A549 (cell line): ENCODE measurements at regions not wholly inside any gene's neighbourhood (a gene's known extent, or its start where the extent isn't known, plus 50 kb on each side); places are given as distances from the start of the nearest gene placed in this dataset.

Source experiments
- ATAC-seq, 2 experiments: fragments of 200-7000 bp in 1 of 2; fragments of >200 bp in 1 of 2; cut with Nextera tagmentation in 1 of 2; cut with Tn5 transposase in 1 of 2; 3 replicates each; pipeline versions ENCODE4 v1.8.0 to v1.9.1; 2018 to 2020; ENCODE audit warnings: mild to moderate bottlenecking in 1 of 2, moderate library complexity in 1 of 2
- CTCF ChIA-PET: fragments of 300-600 bp; sonication (Branson Sonifier 250); formaldehyde crosslinking; extraction: SDS; loops from one replicate; lab custom pipeline; 2021; ENCODE audit warnings: antibody characterized with exemption, inconsistent platforms; lab: Yijun Ruan, JAX
- POLR2A ChIA-PET: fragments of 350-600 bp; formaldehyde crosslinking; extraction: SDS; loops from one replicate; lab custom pipeline; 2021; ENCODE audit warnings: antibody characterized with exemption, inconsistent platforms; lab: Yijun Ruan, JAX
- DNase-seq, 2 experiments: peaks; one replicate each; pipeline versions ENCODE4 v3.0.0 to v3.0.0-alpha.2; 2011 to 2016; ENCODE audit warnings: low read depth in 1 of 2, low spot score in 1 of 2
- FAIRE-seq: peaks from 2 replicates; lab custom pipeline; 2011; peaks lifted over from hg19 to GRCh38; lab: Jason Lieb, UNC
- H3K27ac ChIP-seq, 2 experiments: fragments of >200 bp; sonication (Bioruptor Twin); formaldehyde crosslinking; 3 replicates each; pipeline ENCODE4 v1.5.1; 2016 to 2017
- H3K4me1 ChIP-seq: fragments of >200 bp; sonication (Bioruptor Twin); formaldehyde crosslinking; 3 replicates; pipeline ENCODE4 v1.6.1; 2016
- H3K4me2 ChIP-seq: fragments of >200 bp; sonication (Bioruptor Twin); formaldehyde crosslinking; 3 replicates; pipeline ENCODE4 v1.6.1; 2016
- H3K4me3 ChIP-seq: fragments of >200 bp; sonication (Bioruptor Twin); formaldehyde crosslinking; 3 replicates; pipeline ENCODE4 v1.5.1; 2016
- H3K9me3 ChIP-seq: fragments of >200 bp; sonication (Bioruptor Twin); formaldehyde crosslinking; 3 replicates; pipeline ENCODE4 v1.6.1; 2016
- ATOH8 ChIP-seq: fragments of 250-450 bp; sonication (Bioruptor Pico); IDR thresholded peaks from 2 replicates; pipeline ENCODE4 v1.5.0; 2020; ENCODE audit warnings: low read depth, mild to moderate bottlenecking, moderate library complexity
- BCL3 ChIP-seq: fragments of >200 bp; sonication (Bioruptor Twin); formaldehyde crosslinking; IDR thresholded peaks from 3 replicates; pipeline ENCODE4 v1.6.1; 2016
- BHLHE40 ChIP-seq: IDR thresholded peaks from 2 replicates; pipeline ENCODE4 v1.6.1; 2012; ENCODE audit warnings: low read depth, low read length, inconsistent platforms
- CBX2 ChIP-seq: fragments of 200-600 bp; sonication (generic); IDR thresholded peaks from 2 replicates; pipeline ENCODE4 v1.6.1; 2016; ENCODE audit warnings: low read depth, mild to moderate bottlenecking, borderline replicate concordance
- CTCF ChIP-seq: fragments of >200 bp; sonication (Bioruptor Twin); formaldehyde crosslinking; IDR thresholded peaks from 3 replicates; pipeline ENCODE4 v1.5.1; 2016
- EHF ChIP-seq: fragments of 250-450 bp; sonication (Bioruptor Pico); IDR thresholded peaks from 2 replicates; pipeline ENCODE4 v1.5.0; 2020; ENCODE audit warnings: mild to moderate bottlenecking
- ELK1 ChIP-seq: fragments of 150-350 bp; IDR thresholded peaks from 2 replicates; pipeline ENCODE4 v1.6.1; 2014; ENCODE audit warnings: low read depth, mild to moderate bottlenecking, low read length
- EP300 ChIP-seq, 2 experiments: fragments of >200 bp; sonication (Bioruptor Twin); formaldehyde crosslinking; IDR thresholded peaks; 2 replicates in 1 of 2; 3 replicates in 1 of 2; pipeline ENCODE4 v1.6.1; 2016 to 2017
- FOSB ChIP-seq: fragments of 250-450 bp; sonication (Bioruptor Pico); IDR thresholded peaks from 2 replicates; pipeline ENCODE4 v1.5.0; 2020; ENCODE audit warnings: mild to moderate bottlenecking, moderate library complexity
- FOSL2 ChIP-seq, 2 experiments: fragments of 450-650 bp in 1 of 2; fragments of >200 bp in 1 of 2; sonication (Bioruptor Twin) in 1 of 2; formaldehyde crosslinking; IDR thresholded peaks; 2 replicates each; pipeline versions ENCODE4 v1.5.0 to v1.6.1; 2016 to 2020; ENCODE audit warnings: mild to moderate bottlenecking in 1 of 2, moderate library complexity in 1 of 2
- HDAC2 ChIP-seq: fragments of 200-600 bp; sonication (generic); IDR thresholded peaks from 2 replicates; pipeline ENCODE4 v1.6.1; 2016
- HEYL ChIP-seq: fragments of 250-450 bp; sonication (Bioruptor Pico); IDR thresholded peaks from 2 replicates; pipeline ENCODE4 v1.8.0; 2021; ENCODE audit warnings: mild to moderate bottlenecking, moderate library complexity
- HOXA7 ChIP-seq: fragments of 250-450 bp; sonication (Bioruptor Pico); IDR thresholded peaks from 2 replicates; pipeline ENCODE4 v1.5.0; 2020; ENCODE audit warnings: mild to moderate bottlenecking, moderate library complexity
- JUNB ChIP-seq: fragments of >200 bp; sonication (Bioruptor Twin); formaldehyde crosslinking; IDR thresholded peaks from 2 replicates; pipeline ENCODE4 v1.6.1; 2016
- MAFK ChIP-seq: fragments of 450-650 bp; IDR thresholded peaks from 2 replicates; pipeline ENCODE4 v1.6.1; 2014; ENCODE audit not compliant: partially characterized antibody
- NFE2L2 ChIP-seq: fragments of 150-350 bp; conservative IDR thresholded peaks from 2 replicates; pipeline ENCODE4 v1.6.1; 2014; ENCODE audit warnings: low read length
- NR3C1 ChIP-seq: fragments of >200 bp; sonication (Bioruptor Twin); formaldehyde crosslinking; IDR thresholded peaks from 3 replicates; pipeline ENCODE4 v1.6.1; 2017
- RFX5 ChIP-seq: fragments of 450-650 bp; IDR thresholded peaks from 2 replicates; pipeline ENCODE4 v1.7.1; 2014; ENCODE audit warnings: antibody characterized with exemption, mild to moderate bottlenecking, moderate library complexity
- RNF2 ChIP-seq: fragments of 200-600 bp; sonication (generic); IDR thresholded peaks from 2 replicates; pipeline ENCODE4 v1.6.1; 2016; ENCODE audit warnings: low read depth, mild to moderate bottlenecking, antibody characterized with exemption, moderate library complexity, borderline replicate concordance
- TFCP2L1 ChIP-seq: fragments of 250-450 bp; sonication (Bioruptor Pico); IDR thresholded peaks from 2 replicates; pipeline ENCODE4 v1.5.0; 2021; ENCODE audit warnings: mild to moderate bottlenecking
- ZC3H11A ChIP-seq: fragments of 450-650 bp; IDR thresholded peaks from 2 replicates; pipeline ENCODE4 v1.6.1; 2014; ENCODE audit warnings: antibody characterized with exemption, mild to moderate bottlenecking
- WGBS: methylation state at CpG from one replicate; pipeline ENCODE4 v1.1.6; 2017; ENCODE audit errors: missing lambda C conversion rate; 5-methylcytosine and 5-hydroxymethylcytosine counted together

GRCh38 chr2:2763351-2764000, 432.4 kb upstream of the MYT1L start:
- no peak for TF ChIP-seq ELK1
- no peak for TF ChIP-seq ATOH8 (CRISPR knock-in tag)
- no peak for TF ChIP-seq EHF (CRISPR knock-in tag)
- no peak for TF ChIP-seq FOSL2 (IDR thresholded peaks at IDR 0.05)
- TF ChIP-seq FOSL2 (CRISPR knock-in tag; IDR thresholded peaks at IDR 0.05): no peak
- TF ChIP-seq RNF2: no peak
- no peak for TF ChIP-seq MAFK
- TF ChIP-seq HDAC2: no peak
- TF ChIP-seq HEYL (CRISPR knock-in tag): no peak
- no peak for TF ChIP-seq EP300 (IDR thresholded peaks at IDR 0.05)
- no peak for TF ChIP-seq RFX5
- no peak for TF ChIP-seq CTCF
- no peak for TF ChIP-seq FOSB (CRISPR knock-in tag)
- no peak for TF ChIP-seq BHLHE40
- DNase-seq: no peak
- 56% methylated on average over 19 of the region's 25 CpGs for WGBS
- H3K27ac ChIP-seq: no peak overlapping the region
- no peak; a peak in 1 of 6 replicates for ATAC-seq
- no peaks in the 10 kb centered on the region for H3K4me1 ChIP-seq
- no peak overlapping the region for H3K4me2 ChIP-seq
- ChIA-PET POLR2A (no interaction called here), CTCF (interaction anchor here (1.1 kb wide), 1 partner anchor 26 kb away, joined by 3 read pairs; no protein-coding TSS in a partner anchor)
- no peak overlapping the region for H3K4me3 ChIP-seq
- no peaks in the 10 kb centered on the region for H3K9me3 ChIP-seq
- no peak for FAIRE-seq

- ChIA-PET POLR2A (no interaction called here), CTCF (interaction anchor here (1.1 kb wide), 1 partner anchor 27 kb away, joined by 3 read pairs; no protein-coding TSS in a partner anchor)
- ATAC-seq (no peak), FAIRE-seq (no peak), DNase-seq (no peak)
- Histone ChIP-seq H3K9me3 (no peaks in the 10 kb centered on the region), H3K4me1 (no peaks in the 10 kb centered on the region), H3K4me3 (no peak overlapping the region), H3K27ac (no peak overlapping the region), H3K4me2 (no peak overlapping the region)
- 34% methylated on average over 11 of the region's 11 CpGs for WGBS
- no peak for TF ChIP-seq NR3C1
- TF ChIP-seq HOXA7: no peak
- TF ChIP-seq EHF (CRISPR knock-in tag): no peak
- no peak for TF ChIP-seq TFCP2L1
- TF ChIP-seq NFE2L2: no peak
- no peak for TF ChIP-seq ZC3H11A
- no peak for TF ChIP-seq CBX2
- TF ChIP-seq RFX5: no peak
- TF ChIP-seq JUNB: no peak
- TF ChIP-seq FOSB (CRISPR knock-in tag): no peak
- no peak for TF ChIP-seq EP300 (IDR thresholded peaks at IDR 0.05)
- no peak for TF ChIP-seq BCL3
Measured at GRCh38 chr2:2762913-2763312, 431.8 kb upstream of the MYT1L start.
